NCI-H146 treated with DMSO at 0.1 percent for 48 hours (cell line): ENCODE measurements at regions not wholly inside any gene's neighbourhood (a gene's known extent, or its start where the extent isn't known, plus 50 kb on each side); places are given as distances from the start of the nearest gene placed in this dataset.

Source experiments
- DNase-seq: peaks from one replicate; lab custom pipeline; 2025; ENCODE audit not compliant: unreplicated experiment; lab: John Stamatoyannopoulos, UW

- DNase-seq, result no peak
These were observed 199.3 kb downstream of the NCK2 start for GRCh38 chr2:105943977-105944376.
